GM23248 (cell line): ENCODE measurements at regions not wholly inside any gene's neighbourhood (a gene's known extent, or its start where the extent isn't known, plus 50 kb on each side); places are given as distances from the start of the nearest gene placed in this dataset.

Source experiments
- DNase-seq: peaks from one replicate; pipeline ENCODE4 v3.0.0-alpha.2; 2015
- H2AFZ ChIP-seq: fragments of 200-600 bp; sonication (generic); 2 replicates; pipeline ENCODE4 v1.6.1; 2016; ENCODE audit warnings: antibody characterized with exemption
- H3F3A ChIP-seq: fragments of 200-600 bp; sonication (generic); 2 replicates; pipeline ENCODE4 v1.6.1; 2016; ENCODE audit warnings: mild to moderate bottlenecking, antibody characterized with exemption, mixed run types; ENCODE audit not compliant: insufficient read depth
- H3K27ac ChIP-seq: fragments of 200-600 bp; sonication (generic); 2 replicates; pipeline ENCODE4 v1.5.1; 2016; ENCODE audit warnings: mild to moderate bottlenecking
- H3K27me3 ChIP-seq: fragments of 200-600 bp; sonication (generic); replicated peaks from 2 replicates; pipeline ENCODE4 v1.6.1; 2016; ENCODE audit warnings: mild to moderate bottlenecking; ENCODE audit not compliant: insufficient read depth
- H3K36me3 ChIP-seq: fragments of 200-600 bp; sonication (generic); 2 replicates; pipeline ENCODE4 v1.6.1; 2016; ENCODE audit warnings: low read depth, mild to moderate bottlenecking
- H3K4me1 ChIP-seq: fragments of 200-600 bp; sonication (generic); 2 replicates; pipeline ENCODE4 v1.6.1; 2016; ENCODE audit warnings: mild to moderate bottlenecking; ENCODE audit not compliant: insufficient read depth
- H3K4me2 ChIP-seq: fragments of 200-600 bp; sonication (generic); one replicate; pipeline ENCODE4 v1.6.1; 2016; ENCODE audit warnings: mild to moderate bottlenecking; ENCODE audit not compliant: unreplicated experiment
- H3K4me3 ChIP-seq: fragments of 200-600 bp; sonication (generic); 2 replicates; pipeline ENCODE4 v1.5.1; 2016; ENCODE audit warnings: mild to moderate bottlenecking
- H3K79me2 ChIP-seq: fragments of 200-600 bp; sonication (generic); 2 replicates; pipeline ENCODE4 v1.6.1; 2016; ENCODE audit warnings: mild to moderate bottlenecking; ENCODE audit not compliant: insufficient read depth
- H3K9ac ChIP-seq: fragments of 200-600 bp; sonication (generic); 2 replicates; pipeline ENCODE4 v1.6.1; 2016; ENCODE audit warnings: mild to moderate bottlenecking
- H3K9me2 ChIP-seq: fragments of 200-600 bp; sonication (generic); 2 replicates; pipeline ENCODE4 v1.6.1; 2016; ENCODE audit warnings: mixed run types, mild to moderate bottlenecking, moderate library complexity; ENCODE audit not compliant: insufficient read depth
- H3K9me3 ChIP-seq: fragments of 200-600 bp; sonication (generic); one replicate; pipeline ENCODE4 v1.6.1; 2017; ENCODE audit warnings: low read depth
- H4K20me1 ChIP-seq: fragments of 200-600 bp; sonication (generic); 2 replicates; pipeline ENCODE4 v1.6.0; 2016; ENCODE audit not compliant: insufficient read depth
- EZH2 ChIP-seq: fragments of 200-600 bp; sonication (generic); IDR thresholded peaks from 2 replicates; pipeline ENCODE4 v1.6.1; 2018; ENCODE audit warnings: antibody characterized with exemption, mild to moderate bottlenecking; ENCODE audit not compliant: insufficient read depth, poor library complexity, severe bottlenecking
- EZH2phosphoT487 ChIP-seq: fragments of 200-600 bp; sonication (generic); IDR thresholded peaks from 2 replicates; pipeline ENCODE4 v1.6.1; 2018; ENCODE audit warnings: antibody characterized with exemption, moderate library complexity, mild to moderate bottlenecking, low read depth; ENCODE audit not compliant: insufficient read depth
- WGBS, 2 experiments: methylation state at CpG; one replicate each; pipeline ENCODE4 v1.1.6; 2015 to 2017; ENCODE audit warnings: low lambda C conversion rate in 2 of 2, low coverage in 1 of 2; ENCODE audit errors: missing lambda C conversion rate in 2 of 2; 5-methylcytosine and 5-hydroxymethylcytosine counted together
- in situ Hi-C: fragments of 300-500 bp; cut with MboI; formaldehyde crosslinking; loops from 2 replicates; pipeline ENCODE4 v1.15.0; 2020

DNA sequence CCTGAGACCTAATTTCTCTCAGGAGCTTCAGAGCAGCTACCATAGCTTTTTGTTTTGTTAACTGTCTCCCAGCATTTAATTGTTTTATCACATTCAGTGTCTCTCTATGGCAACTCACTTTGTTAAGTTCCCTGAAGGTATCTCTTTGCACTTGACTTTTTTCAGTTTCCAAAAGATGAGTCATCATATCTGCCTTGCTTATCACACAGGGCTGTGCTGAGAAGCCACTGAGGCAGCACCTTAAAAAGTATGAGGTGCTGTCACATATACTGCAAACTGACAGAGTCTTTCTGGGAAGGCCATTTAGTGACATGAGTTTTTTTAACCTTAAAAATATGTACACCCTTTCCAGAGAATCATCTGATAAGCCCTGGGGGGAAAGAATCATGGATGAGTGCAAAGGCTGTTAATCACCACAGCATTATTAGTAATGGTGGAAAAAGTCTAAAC lies 56.8 kb downstream of the PPP1R3C start:
- no peaks in the 10 kb centered on the region for H3K9me2 ChIP-seq
- no peaks in the 10 kb centered on the region for H4K20me1 ChIP-seq
- H2AFZ ChIP-seq, result no peak overlapping the region
- no peak overlapping the region for H3K27ac ChIP-seq
- no peak overlapping the region for H3K9ac ChIP-seq
- no peaks in the 10 kb centered on the region for H3K79me2 ChIP-seq
- H3K9me3 ChIP-seq, result no peaks in the 10 kb centered on the region
- no peaks in the 10 kb centered on the region for H3K36me3 ChIP-seq
- no peak for TF ChIP-seq EZH2phosphoT487
- no peak for TF ChIP-seq EZH2
- no peak overlapping the region for H3K4me2 ChIP-seq
- no peaks in the 10 kb centered on the region for H3K27me3 ChIP-seq
- H3K4me3 ChIP-seq, result no peak overlapping the region
- peaks cover 46% of the 10 kb centered on the region for H3F3A ChIP-seq
- in situ Hi-C loops, result no loop called here
- DNase-seq, result peak; percentile 55
- H3K4me1 ChIP-seq, result peaks cover 51% of the 10 kb centered on the region

DNA sequence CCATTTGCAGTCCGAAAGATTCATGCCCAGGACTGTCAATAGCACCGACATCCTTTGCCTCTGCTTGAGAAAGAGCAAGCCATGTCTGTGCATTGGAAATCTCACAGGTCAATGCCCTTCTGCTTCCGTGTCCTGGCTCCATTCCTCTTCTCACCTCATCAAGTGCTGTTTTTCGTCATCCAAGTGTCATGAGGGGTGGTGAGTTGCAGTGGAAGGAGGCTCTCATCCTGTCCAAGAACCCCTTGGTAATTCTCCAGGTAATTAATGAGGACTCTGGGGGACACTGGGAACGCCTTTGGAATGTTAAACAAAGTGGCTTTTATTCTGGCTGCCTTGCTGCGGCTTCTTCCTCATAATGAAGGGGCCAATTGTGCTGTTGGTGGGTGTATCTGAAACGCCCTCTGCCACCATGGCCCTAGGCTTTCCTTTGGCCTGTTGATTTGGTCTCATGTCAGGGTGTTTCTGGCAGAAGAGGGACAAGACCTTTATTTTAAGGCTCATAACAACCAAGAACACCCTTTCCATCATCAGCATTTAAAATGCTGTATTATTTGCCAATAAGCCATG lies 57.7 kb downstream of the PPP1R3C start:
- WGBS, 2 experiments, result 82 to 87% methylated on average over 7 of the region's 7 CpGs
- Histone ChIP-seq H3K4me1 (peaks cover 50% of the 10 kb centered on the region), H3K79me2 (no peaks in the 10 kb centered on the region), H3K4me3 (no peak overlapping the region), H3K9me3 (no peaks in the 10 kb centered on the region), H3K27ac (no peak overlapping the region), H2AFZ (no peak overlapping the region), H3F3A (peaks cover 38% of the 10 kb centered on the region), H3K4me2 (no peak overlapping the region), H4K20me1 (no peaks in the 10 kb centered on the region), H3K9ac (no peak overlapping the region), H3K27me3 (no peaks in the 10 kb centered on the region), H3K36me3 (no peaks in the 10 kb centered on the region), H3K9me2 (no peaks in the 10 kb centered on the region)
- in situ Hi-C loops, result no loop called here
- no peak for DNase-seq
- TF ChIP-seq EZH2 (no peak), EZH2phosphoT487 (no peak)

DNA sequence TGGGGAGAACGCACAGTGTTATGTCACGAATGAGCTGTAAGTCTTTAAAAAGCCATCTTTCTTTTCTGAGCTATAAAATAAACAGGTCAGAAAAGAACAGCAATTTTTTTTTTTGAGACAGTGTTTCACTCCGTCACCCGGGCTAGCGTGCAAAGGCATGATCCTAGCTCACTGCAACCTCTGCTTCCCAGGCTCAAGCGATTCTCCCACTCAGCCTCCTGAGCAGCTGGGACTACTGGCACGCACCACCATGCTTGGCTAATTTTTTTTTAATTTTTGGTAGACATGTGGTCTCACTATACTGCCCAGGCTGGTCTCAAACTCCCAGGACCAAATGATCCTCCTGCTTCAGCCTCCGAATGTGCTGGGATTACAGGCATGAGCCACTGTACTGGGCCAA lies 58.6 kb downstream of the PPP1R3C start:
- no peaks in the 10 kb centered on the region for H3K36me3 ChIP-seq
- peaks cover 50% of the 10 kb centered on the region for H3K4me1 ChIP-seq
- 92 to 93% methylated on average over 8 of the region's 8 CpGs for WGBS, 2 experiments
- TF ChIP-seq EZH2, result no peak
- no peak for TF ChIP-seq EZH2phosphoT487
- H3K9me3 ChIP-seq, result no peaks in the 10 kb centered on the region
- DNase-seq, result no peak
- no peak overlapping the region for H3K4me2 ChIP-seq
- no peaks in the 10 kb centered on the region for H3K9me2 ChIP-seq
- no peaks in the 10 kb centered on the region for H3K27me3 ChIP-seq
- no peak overlapping the region for H3K9ac ChIP-seq
- peaks cover 30% of the 10 kb centered on the region for H3F3A ChIP-seq
- no peaks in the 10 kb centered on the region for H4K20me1 ChIP-seq
- in situ Hi-C loops, result no loop called here
- no peak overlapping the region for H2AFZ ChIP-seq
- no peaks in the 10 kb centered on the region for H3K79me2 ChIP-seq
- H3K4me3 ChIP-seq, result no peak overlapping the region
- H3K27ac ChIP-seq, result no peak overlapping the region

DNA sequence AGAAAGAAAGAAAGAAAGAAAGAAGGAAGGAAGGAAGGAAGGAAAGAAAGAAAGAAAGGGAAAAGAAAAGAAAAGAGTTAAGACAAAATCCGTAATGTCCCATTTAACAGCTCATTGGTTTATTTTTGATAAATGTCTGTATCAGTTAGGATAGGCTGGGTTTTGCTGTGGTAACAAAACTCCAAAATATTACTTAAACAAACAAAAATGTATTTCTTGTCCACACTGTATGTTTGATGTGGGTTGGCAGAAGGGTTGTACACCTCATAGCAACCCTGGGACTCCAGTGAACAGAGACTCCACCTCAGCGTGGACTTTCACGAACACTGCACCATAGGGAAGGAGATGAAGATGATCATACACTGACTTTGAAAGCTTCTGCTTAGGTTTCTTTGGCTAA lies 59.6 kb downstream of the PPP1R3C start:
- no peak overlapping the region for H2AFZ ChIP-seq
- TF ChIP-seq EZH2phosphoT487 (no peak), EZH2 (no peak)
- H3K4me3 ChIP-seq, result no peak overlapping the region
- no peaks in the 10 kb centered on the region for H3K9me3 ChIP-seq
- H3K27me3 ChIP-seq, result no peaks in the 10 kb centered on the region
- H3K9ac ChIP-seq, result no peak overlapping the region
- no peak overlapping the region for H3K4me2 ChIP-seq
- H3K79me2 ChIP-seq, result no peaks in the 10 kb centered on the region
- H4K20me1 ChIP-seq, result no peaks in the 10 kb centered on the region
- H3F3A ChIP-seq, result peaks cover 21% of the 10 kb centered on the region
- H3K27ac ChIP-seq, result no peak overlapping the region
- WGBS, 2 experiments, result 96 to 98% methylated on average over 3 of the region's 3 CpGs
- no peaks in the 10 kb centered on the region for H3K9me2 ChIP-seq
- H3K36me3 ChIP-seq, result no peaks in the 10 kb centered on the region
- H3K4me1 ChIP-seq, result peaks cover 45% of the 10 kb centered on the region
- in situ Hi-C loops, result no loop called here
- no peak for DNase-seq

DNA sequence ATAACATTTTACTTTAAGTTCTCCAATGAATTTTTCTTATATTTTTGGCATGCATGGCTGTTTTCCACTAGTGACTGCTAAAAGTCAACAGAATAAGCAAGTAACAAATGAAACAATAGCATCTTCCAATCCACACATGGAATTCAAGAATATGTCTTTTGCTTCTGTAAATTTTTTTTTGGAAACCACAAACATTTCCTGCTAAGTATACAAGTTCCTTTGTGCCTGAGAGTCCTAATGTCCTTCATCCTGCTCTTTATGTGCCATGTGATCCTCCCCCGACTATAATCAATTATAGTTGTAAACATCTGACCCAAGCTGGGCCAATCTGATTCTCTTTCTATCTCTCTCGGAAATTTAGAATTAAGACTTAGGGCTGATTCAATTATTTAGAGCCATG lies 61.2 kb downstream of the PPP1R3C start:
- Histone ChIP-seq H3K9ac (no peak overlapping the region), H3K27ac (no peak overlapping the region), H3K27me3 (no peaks in the 10 kb centered on the region), H3K4me3 (no peak overlapping the region), H3F3A (peaks cover 10% of the 10 kb centered on the region; the same call in 1 of the 2 replicates), H3K79me2 (no peaks in the 10 kb centered on the region), H4K20me1 (no peaks in the 10 kb centered on the region), H3K4me2 (no peak overlapping the region), H2AFZ (no peak overlapping the region), H3K4me1 (peaks cover 36% of the 10 kb centered on the region), H3K9me2 (no peaks in the 10 kb centered on the region), H3K36me3 (no peaks in the 10 kb centered on the region), H3K9me3 (no peaks in the 10 kb centered on the region)
- DNase-seq, result no peak
- TF ChIP-seq EZH2phosphoT487, result no peak
- no peak for TF ChIP-seq EZH2
- in situ Hi-C loops, result no loop called here
- WGBS, 2 experiments, result 23 to 24% methylated on average over 2 of the region's 2 CpGs
